SU-DHL-6 (cell line): ENCODE measurements at regions not wholly inside any gene's neighbourhood (a gene's known extent, or its start where the extent isn't known, plus 50 kb on each side); places are given as distances from the start of the nearest gene placed in this dataset.

Experiments used
- H2AFZ ChIP-seq: fragments of 200-600 bp; sonication (generic); 2 replicates; pipeline ENCODE4 v1.6.1; 2014; ENCODE audit warnings: low read depth, mild to moderate bottlenecking, moderate library complexity, mixed read lengths, antibody characterized with exemption, low read length; ENCODE audit not compliant: severe bottlenecking
- H3F3A ChIP-seq: fragments of 200-600 bp; shearing (Covaris generic); 2 replicates; pipeline ENCODE4 v1.6.0; 2016; ENCODE audit warnings: antibody characterized with exemption, mild to moderate bottlenecking; ENCODE audit not compliant: insufficient read depth
- H3K27ac ChIP-seq: fragments of 200-600 bp; sonication (generic); 2 replicates; pipeline ENCODE4 v1.5.1; 2016; ENCODE audit warnings: low read depth, mild to moderate bottlenecking, low read length, moderate library complexity, mixed read lengths
- H3K27me3 ChIP-seq: fragments of 200-600 bp; sonication (generic), shearing (Covaris generic); 2 replicates; pipeline ENCODE4 v1.6.0; 2014; ENCODE audit warnings: mild to moderate bottlenecking, low read length
- H3K36me3 ChIP-seq: fragments of 200-600 bp; sonication (generic); 2 replicates; pipeline ENCODE4 v1.6.1; 2014; ENCODE audit warnings: mild to moderate bottlenecking, low read length, mixed read lengths
- H3K4me2 ChIP-seq: fragments of 300-600, 200-600 bp; shearing (Covaris generic), sonication (generic); 2 replicates; pipeline ENCODE4 v1.6.0; 2014; ENCODE audit warnings: low read length, low read depth, mild to moderate bottlenecking; ENCODE audit not compliant: poor library complexity, severe bottlenecking
- H3K4me3 ChIP-seq: fragments of 200-600 bp; sonication (generic); 2 replicates; pipeline ENCODE4 v1.5.1; 2014; ENCODE audit warnings: antibody characterized with exemption, low read length, mild to moderate bottlenecking, mixed read lengths; ENCODE audit not compliant: insufficient read depth, poor library complexity, severe bottlenecking
- H3K79me2 ChIP-seq: fragments of 200-600 bp; sonication (generic); 2 replicates; pipeline ENCODE4 v1.6.1; 2014; ENCODE audit warnings: mild to moderate bottlenecking, low read length, moderate library complexity; ENCODE audit not compliant: insufficient read depth
- H3K9ac ChIP-seq: fragments of 200-600 bp; sonication (generic); 2 replicates; pipeline ENCODE4 v1.7.0; 2014; ENCODE audit warnings: mild to moderate bottlenecking, low read length
- H3K9me2 ChIP-seq: fragments of 200-600 bp; sonication (generic); replicated peaks from 2 replicates; pipeline ENCODE4 v1.6.1; 2014; ENCODE audit warnings: low read length; ENCODE audit not compliant: insufficient read depth
- H3K9me3 ChIP-seq: fragments of 200-600 bp; sonication (generic); 2 replicates; pipeline ENCODE4 v1.6.1; 2014; ENCODE audit warnings: low read length, mixed read lengths; ENCODE audit not compliant: insufficient read depth
- H4K20me1 ChIP-seq: fragments of 200-600 bp; sonication (generic); 2 replicates; pipeline ENCODE4 v1.6.1; 2014; ENCODE audit warnings: low read depth, mild to moderate bottlenecking, antibody characterized with exemption, low read length, moderate library complexity, mixed read lengths
- EZH2phosphoT487 ChIP-seq: fragments of 200-600 bp; sonication (generic), shearing (Covaris generic); conservative IDR thresholded peaks from 2 replicates; pipeline ENCODE4 v1.6.1; 2018; ENCODE audit warnings: mild to moderate bottlenecking, antibody characterized with exemption, low read length, moderate library complexity, mixed read lengths
- TF ChIP-seq, protein P1 (sequence below): fragments of 200-600 bp; sonication (generic); IDR thresholded peaks from one replicate; pipeline ENCODE4 v1.5.1; 2017; ENCODE audit warnings: antibody characterized with exemption, mild to moderate bottlenecking, low read length, moderate library complexity; ENCODE audit not compliant: insufficient read depth, poor library complexity, severe bottlenecking

DNA sequence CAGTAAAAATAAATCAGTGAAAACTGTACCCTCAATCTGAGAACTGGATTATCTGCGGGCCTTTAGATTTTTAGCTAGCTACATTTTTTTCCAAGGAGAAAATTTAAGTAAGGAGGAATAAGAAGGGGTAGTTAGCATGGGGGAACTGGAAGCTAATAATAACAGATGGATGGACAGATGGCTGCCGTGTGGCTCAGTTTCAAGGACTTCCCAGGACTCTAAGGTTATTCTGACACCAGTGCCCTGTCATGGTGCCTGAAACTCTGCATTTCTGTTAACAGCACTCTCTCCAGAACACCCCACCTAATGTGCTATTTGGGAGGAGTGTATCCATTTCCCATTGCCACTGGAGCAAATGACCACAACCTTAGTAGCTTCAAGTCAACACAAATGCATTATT is 75.7 kb upstream of the PDE1C start:
- H3K9me2 ChIP-seq: no peaks in the 10 kb centered on the region
- no peak overlapping the region for H3K4me2 ChIP-seq
- TF ChIP-seq EZH2phosphoT487: no peak
- TF ChIP-seq, protein P1, sequence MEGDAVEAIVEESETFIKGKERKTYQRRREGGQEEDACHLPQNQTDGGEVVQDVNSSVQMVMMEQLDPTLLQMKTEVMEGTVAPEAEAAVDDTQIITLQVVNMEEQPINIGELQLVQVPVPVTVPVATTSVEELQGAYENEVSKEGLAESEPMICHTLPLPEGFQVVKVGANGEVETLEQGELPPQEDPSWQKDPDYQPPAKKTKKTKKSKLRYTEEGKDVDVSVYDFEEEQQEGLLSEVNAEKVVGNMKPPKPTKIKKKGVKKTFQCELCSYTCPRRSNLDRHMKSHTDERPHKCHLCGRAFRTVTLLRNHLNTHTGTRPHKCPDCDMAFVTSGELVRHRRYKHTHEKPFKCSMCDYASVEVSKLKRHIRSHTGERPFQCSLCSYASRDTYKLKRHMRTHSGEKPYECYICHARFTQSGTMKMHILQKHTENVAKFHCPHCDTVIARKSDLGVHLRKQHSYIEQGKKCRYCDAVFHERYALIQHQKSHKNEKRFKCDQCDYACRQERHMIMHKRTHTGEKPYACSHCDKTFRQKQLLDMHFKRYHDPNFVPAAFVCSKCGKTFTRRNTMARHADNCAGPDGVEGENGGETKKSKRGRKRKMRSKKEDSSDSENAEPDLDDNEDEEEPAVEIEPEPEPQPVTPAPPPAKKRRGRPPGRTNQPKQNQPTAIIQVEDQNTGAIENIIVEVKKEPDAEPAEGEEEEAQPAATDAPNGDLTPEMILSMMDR: no peak
- no peak overlapping the region for H2AFZ ChIP-seq
- no peak overlapping the region for H3K9ac ChIP-seq
- no peaks in the 10 kb centered on the region for H3K36me3 ChIP-seq
- no peaks in the 10 kb centered on the region for H4K20me1 ChIP-seq
- H3K27me3 ChIP-seq: no peaks in the 10 kb centered on the region
- H3K27ac ChIP-seq: no peak overlapping the region
- no peaks in the 10 kb centered on the region for H3K9me3 ChIP-seq
- no peaks in the 10 kb centered on the region for H3K79me2 ChIP-seq
- no peak overlapping the region for H3K4me3 ChIP-seq
- no peaks in the 10 kb centered on the region for H3F3A ChIP-seq

DNA sequence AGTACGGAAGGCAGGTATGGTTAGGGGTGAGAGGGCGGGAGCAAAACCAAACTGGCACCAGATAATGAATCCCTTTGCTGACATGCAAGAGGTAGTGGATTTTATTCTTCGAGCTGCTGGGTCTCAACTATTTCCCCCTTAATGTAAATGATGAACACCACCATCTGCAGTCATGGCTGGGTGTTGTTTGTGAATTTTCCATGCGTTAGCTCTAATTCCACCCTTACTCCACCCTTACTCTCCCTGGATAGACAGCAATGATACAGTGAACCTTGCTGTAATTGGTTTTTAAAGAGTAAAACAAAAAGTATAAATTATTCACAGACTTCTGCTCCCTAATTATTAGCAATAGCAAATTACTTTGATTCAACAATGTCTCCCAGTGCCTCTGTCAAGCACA is 74.5 kb upstream of the PDE1C start:
- no peak overlapping the region for H2AFZ ChIP-seq
- no peak overlapping the region for H3K4me3 ChIP-seq
- H3K36me3 ChIP-seq: no peaks in the 10 kb centered on the region
- no peak for TF ChIP-seq EZH2phosphoT487
- TF ChIP-seq, protein P1: no peak
- H3K79me2 ChIP-seq: no peaks in the 10 kb centered on the region
- H3K27ac ChIP-seq: no peak overlapping the region
- H3K9ac ChIP-seq: no peak overlapping the region
- no peaks in the 10 kb centered on the region for H3F3A ChIP-seq
- no peaks in the 10 kb centered on the region for H4K20me1 ChIP-seq
- no peak overlapping the region for H3K4me2 ChIP-seq
- no peaks in the 10 kb centered on the region for H3K9me2 ChIP-seq
- no peaks in the 10 kb centered on the region for H3K27me3 ChIP-seq
- no peaks in the 10 kb centered on the region for H3K9me3 ChIP-seq

DNA sequence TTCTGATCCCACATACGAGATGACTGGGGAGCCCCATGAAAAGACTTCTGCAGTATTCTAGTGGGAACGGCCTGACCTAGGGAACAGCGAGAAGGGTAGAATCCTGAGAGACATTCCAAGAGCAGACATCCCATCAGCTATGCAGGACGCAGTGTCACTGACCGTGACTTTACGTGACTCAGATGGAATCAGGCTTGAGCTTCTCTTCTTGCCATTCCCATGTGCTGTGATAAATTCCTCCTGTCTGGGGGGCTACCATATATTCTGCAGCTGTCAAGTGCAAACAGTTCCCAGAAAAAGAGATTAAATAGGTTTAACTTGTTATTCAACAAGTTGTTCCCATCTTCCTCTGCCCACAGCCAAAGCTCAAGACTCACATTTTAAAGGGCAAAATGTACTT is 73.1 kb upstream of the PDE1C start:
- no peak overlapping the region for H3K27ac ChIP-seq
- no peak overlapping the region for H3K4me2 ChIP-seq
- TF ChIP-seq EZH2phosphoT487: no peak
- TF ChIP-seq, protein P1: no peak

More for the DNA sequence above, 73.1 kb upstream of the PDE1C start:
- Histone ChIP-seq H3F3A (no peaks in the 10 kb centered on the region), H3K27me3 (no peaks in the 10 kb centered on the region), H3K9me2 (no peaks in the 10 kb centered on the region), H3K36me3 (no peaks in the 10 kb centered on the region), H3K9me3 (no peaks in the 10 kb centered on the region), H3K79me2 (no peaks in the 10 kb centered on the region), H3K4me3 (no peak overlapping the region), H3K9ac (no peak overlapping the region), H4K20me1 (no peaks in the 10 kb centered on the region), H2AFZ (no peak overlapping the region)
